K562 (cell line): ENCODE measurements at regions not wholly inside any gene's neighbourhood (a gene's known extent, or its start where the extent isn't known, plus 50 kb on each side); places are given as distances from the start of the nearest gene placed in this dataset.

Experiments used
- ATAC-seq: fragments of 200-7000 bp; cut with Tn5 transposase; 3 replicates; pipeline ENCODE4 v1.9.1; 2020; ENCODE audit warnings: moderate library complexity
- BruUV-seq: library from RNA; stranded (reverse); fragments of 400-500 nt; replicated peaks from 2 replicates; lab custom pipeline; 2021; lab: Mats Ljungman, UMichigan
- CTCF ChIA-PET: fragments of 300-600 bp; formaldehyde crosslinking; extraction: SDS; loops from one replicate; lab custom pipeline; 2021; ENCODE audit warnings: low intra/inter-chr PET ratio; lab: Yijun Ruan, JAX
- POLR2A ChIA-PET: fragments of 300-600, 350-650 bp; sonication (Branson Sonifier 250); formaldehyde crosslinking; extraction: SDS; loops from one replicate; lab custom pipeline; 2021; ENCODE audit warnings: antibody characterized with exemption, inconsistent platforms; lab: Yijun Ruan, JAX
- DNase-seq, 4 experiments: peaks; one replicate each; pipeline versions ENCODE4 v3.0.0 to v3.0.0-alpha.2; 2011 to 2018; ENCODE audit warnings: low spot score in 3 of 4, mixed read lengths in 3 of 4; ENCODE audit errors: extremely low read depth in 1 of 4
- FAIRE-seq: peaks from 2 replicates; lab custom pipeline; 2011; peaks lifted over from hg19 to GRCh38; lab: Jason Lieb, UNC
- H2AFZ ChIP-seq: 2 replicates; pipeline ENCODE4 v1.6.0; 2011; ENCODE audit warnings: low read depth, low read length, control low read depth, inconsistent platforms
- H3K27ac ChIP-seq: fragments of 200-600 bp; 3 replicates; pipeline ENCODE4 v1.8.0; 2011; ENCODE audit warnings: low read depth, mild to moderate bottlenecking, control low read depth, inconsistent platforms, low read length, moderate library complexity, mixed read lengths; ENCODE audit errors: extremely low read depth
- H3K27me3 ChIP-seq, 2 experiments: fragments of 300-600 bp in 1 of 2; 2 replicates in 1 of 2; 3 replicates in 1 of 2; pipeline versions ENCODE4 v1.6.0 to v1.8.0; 2011; ENCODE audit warnings: inconsistent platforms in 2 of 2, low read length in 2 of 2, mild to moderate bottlenecking in 1 of 2, mixed read lengths in 1 of 2, moderate library complexity in 1 of 2; ENCODE audit not compliant: control insufficient read depth in 2 of 2, insufficient read depth in 2 of 2
- H3K36me3 ChIP-seq: fragments of 300-600 bp; 3 replicates; pipeline ENCODE4 v1.8.0; 2011; ENCODE audit warnings: mild to moderate bottlenecking, low read length, inconsistent platforms; ENCODE audit not compliant: control insufficient read depth, insufficient read depth
- H3K4me1 ChIP-seq, 2 experiments: fragments of 200-600 bp in 1 of 2; replicated peaks in 1 of 2; 2 replicates in 1 of 2; 3 replicates in 1 of 2; pipeline versions ENCODE4 v1.5.1 to v1.8.0; 2011; ENCODE audit warnings: inconsistent platforms in 2 of 2, low read length in 2 of 2, mild to moderate bottlenecking in 1 of 2, mixed read lengths in 1 of 2, moderate library complexity in 1 of 2; ENCODE audit not compliant: control insufficient read depth in 2 of 2, insufficient read depth in 2 of 2
- H3K4me2 ChIP-seq: 2 replicates; pipeline ENCODE4 v1.6.1; 2011; ENCODE audit warnings: low read length, control low read depth, inconsistent platforms, mixed read lengths; ENCODE audit not compliant: insufficient read depth
- H3K4me3 ChIP-seq: fragments of 200-600 bp; sonication (generic), shearing (Covaris generic); 2 replicates; pipeline ENCODE4 v1.5.1; 2016; ENCODE audit warnings: control low read depth, inconsistent platforms
- H3K79me2 ChIP-seq: fragments of 200-600 bp; 3 replicates; pipeline ENCODE4 v1.8.0; 2011; ENCODE audit warnings: low read length, inconsistent platforms; ENCODE audit not compliant: control insufficient read depth, insufficient read depth
- H3K9ac ChIP-seq, 2 experiments: 2 replicates each; pipeline versions ENCODE4 v1.6.0 to v1.6.1; 2011; ENCODE audit warnings: low read depth in 2 of 2, low read length in 2 of 2, control low read depth in 1 of 2, inconsistent platforms in 1 of 2, mild to moderate bottlenecking in 1 of 2, mixed read lengths in 1 of 2; ENCODE audit not compliant: insufficient read depth in 1 of 2
- H3K9me1 ChIP-seq: one replicate; pipeline ENCODE4 v1.6.0; 2011; ENCODE audit warnings: inconsistent platforms, mild to moderate bottlenecking, low read length, moderate library complexity; ENCODE audit not compliant: control insufficient read depth, insufficient read depth
- H3K9me3 ChIP-seq: replicated peaks from 2 replicates; pipeline ENCODE4 v1.5.1; 2011; ENCODE audit warnings: low read depth, low read length, inconsistent platforms; ENCODE audit not compliant: control insufficient read depth, insufficient read depth
- H4K20me1 ChIP-seq: replicated peaks from 2 replicates; pipeline ENCODE4 v1.6.1; 2011; ENCODE audit warnings: low read length, inconsistent platforms, mixed read lengths; ENCODE audit not compliant: control insufficient read depth, insufficient read depth
- ARID3A ChIP-seq: IDR thresholded peaks from 2 replicates; pipeline ENCODE4 v1.6.1; 2012; ENCODE audit warnings: low read depth, low read length, improper control_type of control experiment, borderline replicate concordance
- GTF2A2 ChIP-seq: IDR thresholded peaks from 2 replicates; pipeline ENCODE4 v1.6.1; 2016; ENCODE audit warnings: mild to moderate bottlenecking, missing genetic modification characterization, missing compliant biosample characterization
- HDAC2 ChIP-seq: fragments of 450-650 bp; IDR thresholded peaks from 2 replicates; pipeline ENCODE4 v1.6.1; 2016; ENCODE audit warnings: mild to moderate bottlenecking
- HMG20A ChIP-seq: fragments of 450-650 bp; formaldehyde crosslinking; conservative IDR thresholded peaks from 2 replicates; pipeline ENCODE4 v1.4.0; 2020; ENCODE audit warnings: mild to moderate bottlenecking, mixed read lengths
- MCM5 ChIP-seq: fragments of 450-650 bp; IDR thresholded peaks from 2 replicates; pipeline ENCODE4 v1.6.1; 2016; ENCODE audit warnings: low read depth
- MEF2A ChIP-seq: IDR thresholded peaks from 2 replicates; pipeline ENCODE4 v1.6.1; 2011; ENCODE audit warnings: low read depth, mild to moderate bottlenecking, low read length, moderate library complexity; ENCODE audit not compliant: control insufficient read depth
- MLLT1 ChIP-seq, 2 experiments: fragments of 450-650 bp; IDR thresholded peaks; 2 replicates each; pipeline ENCODE4 v1.6.1; 2016
- NFXL1 ChIP-seq: fragments of 450-650 bp; formaldehyde crosslinking; IDR thresholded peaks from 2 replicates; pipeline ENCODE4 v1.4.0; 2021; ENCODE audit warnings: mild to moderate bottlenecking
- SETDB1 ChIP-seq: IDR thresholded peaks from one replicate; pipeline ENCODE4 v1.6.1; 2012; ENCODE audit warnings: low read length, control low read depth, inconsistent platforms
- TCFL5 ChIP-seq: fragments of 250-450 bp; sonication (Bioruptor Pico); conservative IDR thresholded peaks from 2 replicates; pipeline ENCODE4 v1.6.1; 2021; ENCODE audit warnings: mild to moderate bottlenecking, moderate library complexity, matching md5 sums
- TFAP4 ChIP-seq: sonication (generic); formaldehyde crosslinking; IDR thresholded peaks from 2 replicates; pipeline ENCODE4 v1.8.0; 2022; ENCODE audit warnings: missing genetic modification reagents, mild to moderate bottlenecking, moderate library complexity, borderline replicate concordance
- TRIM28 ChIP-seq: fragments of 450-650 bp; IDR thresholded peaks from 2 replicates; pipeline ENCODE4 v1.6.1; 2017
- ZNF143 ChIP-seq: sonication (generic); formaldehyde crosslinking; IDR thresholded peaks from 2 replicates; pipeline ENCODE4 v1.9.0; 2022; ENCODE audit warnings: mild to moderate bottlenecking, missing genetic modification reagents
- ZNF239 ChIP-seq: fragments of 250-450 bp; sonication (Bioruptor Pico); IDR thresholded peaks from 2 replicates; pipeline ENCODE4 v1.4.0; 2020; ENCODE audit warnings: mild to moderate bottlenecking
- ZNF253 ChIP-seq: fragments of 250-450 bp; sonication (Bioruptor Pico); conservative IDR thresholded peaks from 2 replicates; pipeline ENCODE4 v1.6.1; 2021; ENCODE audit warnings: mild to moderate bottlenecking
- ZNF324 ChIP-seq: fragments of 250-450 bp; sonication (Bioruptor Pico); IDR thresholded peaks from 2 replicates; pipeline ENCODE4 v1.4.0; 2020; ENCODE audit warnings: mild to moderate bottlenecking
- ZNF644 ChIP-seq: fragments of 200-800 bp; sonication (Bioruptor generic); IDR thresholded peaks from 2 replicates; pipeline ENCODE4 v1.6.1; 2016; ENCODE audit warnings: low read depth, missing genetic modification characterization, missing compliant biosample characterization
- ZNF79 ChIP-seq: fragments of 250-450 bp; sonication (Bioruptor Pico); IDR thresholded peaks from 2 replicates; pipeline ENCODE4 v1.4.0; 2020; ENCODE audit warnings: low read depth, mild to moderate bottlenecking, moderate library complexity
- WGBS: fragments of 100-300 bp; shearing (Covaris generic); methylation state at CpG from one replicate; pipeline ENCODE4 v1.1.6; 2016; ENCODE audit warnings: low coverage, mixed read lengths; ENCODE audit not compliant: insufficient coverage; ENCODE audit errors: missing lambda C conversion rate; 5-methylcytosine and 5-hydroxymethylcytosine counted together
- in situ Hi-C: fragments of 300-500 bp; cut with MboI; formaldehyde crosslinking; loops from 4 replicates; pipeline ENCODE4 v1.15.0; 2018; ENCODE audit warnings: inconsistent platforms, mixed read lengths
- intact Hi-C: fragments of 100-400 bp; cut with micrococcal nuclease; formaldehyde crosslinking; loops from 2 replicates; pipeline ENCODE4 v1.14.2; 2022
- TF ChIP-seq, protein P1 (sequence below): fragments of 450-650 bp; formaldehyde crosslinking; IDR thresholded peaks from 2 replicates; pipeline ENCODE4 v1.4.0; 2020; ENCODE audit warnings: mild to moderate bottlenecking, moderate library complexity

DNA sequence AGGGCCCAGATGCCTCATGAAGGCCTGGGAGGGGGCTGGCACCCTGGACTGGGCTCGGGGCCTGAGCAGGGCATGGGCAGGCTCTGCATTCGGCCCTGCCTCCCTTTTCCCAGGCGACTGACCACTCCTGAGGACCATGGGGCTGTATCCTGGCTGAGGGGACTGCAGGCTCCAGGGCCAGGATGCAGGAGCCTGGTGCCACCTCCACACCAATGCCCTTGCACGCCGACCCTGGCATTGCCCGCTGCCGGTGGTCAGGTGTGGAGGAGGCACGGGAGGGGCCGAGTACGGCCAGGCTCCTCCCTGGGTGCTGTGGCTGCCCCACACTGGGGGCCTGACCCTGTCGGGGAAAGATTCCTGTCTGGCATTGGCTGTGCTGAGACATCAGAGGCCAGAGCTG is 128.9 kb downstream of the SIK1 start:
- Histone ChIP-seq H3K27me3 (peaks cover 39 to 76% of the 10 kb centered on the region in 2 experiments), H2AFZ (no peak overlapping the region), H3K79me2 (no peaks in the 10 kb centered on the region), H3K4me2 (no peak overlapping the region), H3K9me3 (no peaks in the 10 kb centered on the region; the same call in 1 of the 2 replicates), H3K4me3 (no peak overlapping the region), H3K4me1 (peaks cover under 1 to 29% of the 10 kb centered on the region in 2 experiments; a peak in 2 of 5 replicates), H3K27ac (no peak overlapping the region), H3K9ac (no peak overlapping the region), H3K36me3 (no peaks in the 10 kb centered on the region), H3K9me1 (no peaks in the 10 kb centered on the region), H4K20me1 (no peaks in the 10 kb centered on the region; the same call in 1 of the 2 replicates)
- WGBS = 1% methylated on average over 9 of the region's 11 CpGs
- CTCF ChIA-PET = no interaction called here
- in situ Hi-C loops (no loop called here), intact Hi-C loops (no loop called here)
- TF ChIP-seq ZNF239 (CRISPR knock-in tag) (no peak), ZNF143 (no peak), ZNF644 (tag) (no peak), SETDB1 (no peak), HMG20A (no peak), ZNF79 (CRISPR knock-in tag) (no peak), MLLT1 (IDR thresholded peaks at IDR 0.05) (no peak), ZNF324 (CRISPR knock-in tag) (no peak), TRIM28 (no peak), ARID3A (no peak), TCFL5 (no peak), HDAC2 (no peak), ZNF253 (CRISPR knock-in tag) (no peak), NFXL1 (no peak), MEF2A (no peak), MCM5 (no peak), TFAP4 (CRISPR knock-in tag) (no peak), GTF2A2 (tag) (no peak)
- TF ChIP-seq, protein P1, sequence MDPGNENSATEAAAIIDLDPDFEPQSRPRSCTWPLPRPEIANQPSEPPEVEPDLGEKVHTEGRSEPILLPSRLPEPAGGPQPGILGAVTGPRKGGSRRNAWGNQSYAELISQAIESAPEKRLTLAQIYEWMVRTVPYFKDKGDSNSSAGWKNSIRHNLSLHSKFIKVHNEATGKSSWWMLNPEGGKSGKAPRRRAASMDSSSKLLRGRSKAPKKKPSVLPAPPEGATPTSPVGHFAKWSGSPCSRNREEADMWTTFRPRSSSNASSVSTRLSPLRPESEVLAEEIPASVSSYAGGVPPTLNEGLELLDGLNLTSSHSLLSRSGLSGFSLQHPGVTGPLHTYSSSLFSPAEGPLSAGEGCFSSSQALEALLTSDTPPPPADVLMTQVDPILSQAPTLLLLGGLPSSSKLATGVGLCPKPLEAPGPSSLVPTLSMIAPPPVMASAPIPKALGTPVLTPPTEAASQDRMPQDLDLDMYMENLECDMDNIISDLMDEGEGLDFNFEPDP (CRISPR knock-in tag) = no peak
- POLR2A ChIA-PET = no interaction called here
- DNase-seq (no peak), ATAC-seq (no peak), FAIRE-seq (no peak)
- no TSS peak for BruUV-seq
